ENCODE measurements at regions not wholly inside any gene's neighbourhood (a gene's known extent, or its start where the extent isn't known, plus 50 kb on each side); places are given as distances from the start of the nearest gene placed in this dataset.

GRCh38 chr2:238502088-238502810 is 75.5 kb downstream of the ASB1 start:
- 90 to 91% methylated on average over 13 of the region's 13 CpGs for WGBS, 2 donors
- Histone ChIP-seq H3K9me3 (no peaks in the 10 kb centered on the region), H3K4me3 (no peak overlapping the region), H3K4me1 (peaks cover 0 to 16% (median 3%) of the 10 kb centered on the region in 4 donors), H3K36me3 (no peaks in the 10 kb centered on the region), H3K27ac (no peak overlapping the region), H3K27me3 (no peaks in the 10 kb centered on the region)
- DNase-seq (ENCODE audit: low spot score in 2 of 2): no peak
- TF ChIP-seq POLR2A (IDR thresholded peaks at IDR 0.05) (no peak), EP300 (IDR thresholded peaks at IDR 0.05) (no peak), CTCF (IDR thresholded peaks at IDR 0.05) (no peak)

- Histone ChIP-seq H3K36me3 (no peaks in the 10 kb centered on the region), H3K4me3 (no peak overlapping the region), H3K4me1 (peaks cover 0 to 16% (median 3%) of the 10 kb centered on the region in 4 donors), H3K27me3 (no peaks in the 10 kb centered on the region), H3K9me3 (no peaks in the 10 kb centered on the region), H3K27ac (no peak overlapping the region)
- no peak for DNase-seq (ENCODE audit: low spot score in 2 of 2)
- WGBS, 2 donors: 88% methylated on average over 20 to 23 of the region's 23 CpGs
- no peak for TF ChIP-seq EP300 (IDR thresholded peaks at IDR 0.05)
- no peak for TF ChIP-seq POLR2A (IDR thresholded peaks at IDR 0.05)
- no peak for TF ChIP-seq CTCF (IDR thresholded peaks at IDR 0.05)
Observed at GRCh38 chr2:238502956-238503791, 76.4 kb downstream of the ASB1 start.

GRCh38 chr2:238504181-238504931 is 77.6 kb downstream of the ASB1 start:
- H3K9me3 ChIP-seq: no peaks in the 10 kb centered on the region
- no peak overlapping the region for H3K4me3 ChIP-seq
- peaks cover 0 to 16% (median 3%) of the 10 kb centered on the region in 4 donors for H3K4me1 ChIP-seq
- 34 to 46% methylated on average over 26 of the region's 26 CpGs for WGBS, 2 donors
- no peak overlapping the region for H3K27ac ChIP-seq
- DNase-seq (ENCODE audit: low spot score in 2 of 2): no peak
- no peaks in the 10 kb centered on the region for H3K27me3 ChIP-seq
- no peaks in the 10 kb centered on the region for H3K36me3 ChIP-seq
- TF ChIP-seq CTCF (IDR thresholded peaks at IDR 0.05) (no peak), EP300 (IDR thresholded peaks at IDR 0.05) (no peak)

GRCh38 chr2:238505119-238505891 is 78.6 kb downstream of the ASB1 start:
- peaks cover 0 to 16% (median 3%) of the 10 kb centered on the region in 4 donors for H3K4me1 ChIP-seq
- H3K27ac ChIP-seq: no peak overlapping the region
- TF ChIP-seq CTCF (IDR thresholded peaks at IDR 0.05) (no peak), POLR2A (IDR thresholded peaks at IDR 0.05) (no peak), EP300 (IDR thresholded peaks at IDR 0.05) (no peak)
- H3K4me3 ChIP-seq: no peak overlapping the region
- 63 to 74% methylated on average over 15 to 16 of the region's 16 CpGs for WGBS, 2 donors
- no peak for DNase-seq (ENCODE audit: low spot score in 2 of 2)
- H3K9me3 ChIP-seq: no peaks in the 10 kb centered on the region
- H3K27me3 ChIP-seq: no peaks in the 10 kb centered on the region
- no peaks in the 10 kb centered on the region for H3K36me3 ChIP-seq

All from tibial nerve (tissue), 4 donors.